SK-N-SH treated with all-trans-retinoic acid at 6 μM for 48 hours (cell line): ENCODE measurements at regions not wholly inside any gene's neighbourhood (a gene's known extent, or its start where the extent isn't known, plus 50 kb on each side); places are given as distances from the start of the nearest gene placed in this dataset.

ENCODE experiments used
- ATAC-seq: fragments of 200-7000 bp; cut with Tn5 transposase; 3 replicates; pipeline ENCODE4 v1.9.1; 2020; ENCODE audit warnings: mild to moderate bottlenecking, moderate library complexity
- ARNTL ChIP-seq: fragments of 450-650 bp; formaldehyde crosslinking; IDR thresholded peaks from 2 replicates; pipeline ENCODE4 v1.5.0; 2020; ENCODE audit warnings: low read depth, mild to moderate bottlenecking, moderate library complexity, borderline replicate concordance
- BACH2 ChIP-seq: fragments of 250-450 bp; sonication (Bioruptor Pico); IDR thresholded peaks from 2 replicates; pipeline ENCODE4 v1.9.0; 2021; ENCODE audit warnings: mild to moderate bottlenecking, borderline replicate concordance
- CREB5 ChIP-seq: fragments of 250-450 bp; sonication (Bioruptor Pico); IDR thresholded peaks from 2 replicates; pipeline ENCODE4 v1.5.1; 2020; ENCODE audit warnings: low read depth, mild to moderate bottlenecking, moderate library complexity
- CSDC2 ChIP-seq: fragments of 250-450 bp; sonication (Bioruptor Pico); IDR thresholded peaks from 2 replicates; pipeline ENCODE4 v1.5.0; 2020; ENCODE audit warnings: mild to moderate bottlenecking, moderate library complexity
- CSRNP3 ChIP-seq: fragments of 250-450 bp; sonication (Bioruptor Pico); IDR thresholded peaks from 2 replicates; pipeline ENCODE4 v1.5.1; 2021; ENCODE audit warnings: mild to moderate bottlenecking, moderate library complexity
- ESRRG ChIP-seq: fragments of 250-450 bp; sonication (Bioruptor Pico); IDR thresholded peaks from 2 replicates; pipeline ENCODE4 v1.6.1; 2021; ENCODE audit warnings: mild to moderate bottlenecking
- OSR1 ChIP-seq: fragments of 250-450 bp; sonication (Bioruptor Pico); IDR thresholded peaks from 2 replicates; pipeline ENCODE4 v1.8.0; 2022; ENCODE audit warnings: moderate library complexity, mild to moderate bottlenecking, inconsistent platforms
- PATZ1 ChIP-seq: fragments of 250-450 bp; sonication (Bioruptor Pico); IDR thresholded peaks from 2 replicates; pipeline ENCODE4 v1.8.0; 2020; ENCODE audit warnings: mild to moderate bottlenecking, moderate library complexity, borderline replicate concordance
- POU6F1 ChIP-seq: fragments of 250-450 bp; sonication (Bioruptor Pico); IDR thresholded peaks from 2 replicates; pipeline ENCODE4 v1.8.0; 2021; ENCODE audit warnings: low read depth, mild to moderate bottlenecking, moderate library complexity, borderline replicate concordance
- PPARA ChIP-seq: fragments of 250-450 bp; sonication (Bioruptor Pico); IDR thresholded peaks from 2 replicates; pipeline ENCODE4 v1.5.0; 2020; ENCODE audit warnings: mild to moderate bottlenecking, borderline replicate concordance
- RARB ChIP-seq: fragments of 250-450 bp; sonication (Bioruptor Pico); IDR thresholded peaks from 2 replicates; pipeline ENCODE4 v1.8.0; 2021; ENCODE audit warnings: mild to moderate bottlenecking, moderate library complexity
- SNAI2 ChIP-seq: fragments of 250-450 bp; sonication (Bioruptor Pico); IDR thresholded peaks from 2 replicates; pipeline ENCODE4 v1.5.0; 2020; ENCODE audit warnings: mild to moderate bottlenecking, moderate library complexity
- TCF4 ChIP-seq: fragments of 250-450 bp; sonication (Bioruptor Pico); IDR thresholded peaks from 2 replicates; pipeline ENCODE4 v1.8.0; 2021; ENCODE audit warnings: mild to moderate bottlenecking, moderate library complexity, borderline replicate concordance
- TOX ChIP-seq: fragments of 250-450 bp; sonication (Bioruptor Pico); IDR thresholded peaks from 2 replicates; pipeline ENCODE4 v1.8.0; 2021; ENCODE audit warnings: mild to moderate bottlenecking, moderate library complexity, borderline replicate concordance
- TSHZ2 ChIP-seq: fragments of 250-450 bp; sonication (Bioruptor Pico); IDR thresholded peaks from 2 replicates; pipeline ENCODE4 v1.5.0; 2020; ENCODE audit warnings: mild to moderate bottlenecking, moderate library complexity
- ZC3H10 ChIP-seq: fragments of 250-450 bp; sonication (Bioruptor Pico); IDR thresholded peaks from 2 replicates; pipeline ENCODE4 v1.5.1; 2021; ENCODE audit warnings: mild to moderate bottlenecking, moderate library complexity
- ZFP3 ChIP-seq: fragments of 250-450 bp; sonication (Bioruptor Pico); IDR thresholded peaks from 2 replicates; pipeline ENCODE4 v1.5.0; 2020; ENCODE audit warnings: mild to moderate bottlenecking, moderate library complexity
- ZFP30 ChIP-seq: fragments of 450-650 bp; formaldehyde crosslinking; IDR thresholded peaks from 2 replicates; pipeline ENCODE4 v1.5.0; 2022; ENCODE audit warnings: mild to moderate bottlenecking, moderate library complexity
- ZNF565 ChIP-seq: fragments of 450-650 bp; formaldehyde crosslinking; conservative IDR thresholded peaks from 2 replicates; pipeline ENCODE4 v1.5.0; 2020; ENCODE audit warnings: low read depth, mild to moderate bottlenecking, moderate library complexity
- ZNF70 ChIP-seq: fragments of 450-650 bp; formaldehyde crosslinking; IDR thresholded peaks from 2 replicates; pipeline ENCODE4 v1.5.0; 2020; ENCODE audit warnings: mild to moderate bottlenecking, moderate library complexity
- ZNF8 ChIP-seq: fragments of 450-650 bp; formaldehyde crosslinking; IDR thresholded peaks from 2 replicates; pipeline ENCODE4 v1.5.0; 2020; ENCODE audit warnings: mild to moderate bottlenecking, moderate library complexity

GRCh38 chr1:5198328-5198727, 543.9 kb downstream of the AJAP1 start:
- ATAC-seq = no peak
- TF ChIP-seq CSDC2 (CRISPR knock-in tag) (no peak), RARB (CRISPR knock-in tag) (no peak), TOX (CRISPR knock-in tag) (no peak), BACH2 (CRISPR knock-in tag) (no peak), SNAI2 (CRISPR knock-in tag) (no peak), ZC3H10 (CRISPR knock-in tag) (no peak), PATZ1 (CRISPR knock-in tag) (no peak), ARNTL (CRISPR knock-in tag) (no peak), TSHZ2 (CRISPR knock-in tag) (no peak), OSR1 (CRISPR knock-in tag) (no peak), ZFP30 (CRISPR knock-in tag) (no peak), PPARA (CRISPR knock-in tag) (no peak), ZFP3 (CRISPR knock-in tag) (no peak), POU6F1 (CRISPR knock-in tag) (no peak), CSRNP3 (CRISPR knock-in tag) (no peak), CREB5 (no peak), ESRRG (CRISPR knock-in tag) (no peak), ZNF70 (CRISPR knock-in tag) (no peak), ZNF565 (CRISPR knock-in tag) (no peak)

GRCh38 chr1:5191470-5191869, 537.1 kb downstream of the AJAP1 start:
- no peak for ATAC-seq
- TF ChIP-seq POU6F1 (CRISPR knock-in tag) (no peak), TOX (CRISPR knock-in tag) (no peak), ZNF8 (CRISPR knock-in tag) (no peak), TSHZ2 (CRISPR knock-in tag) (no peak), TCF4 (no peak), SNAI2 (CRISPR knock-in tag) (no peak), CSDC2 (CRISPR knock-in tag) (no peak)
